ENCODE measurements at regions not wholly inside any gene's neighbourhood (a gene's known extent, or its start where the extent isn't known, plus 50 kb on each side); places are given as distances from the start of the nearest gene placed in this dataset.

GRCh38 chr13:71382285-71382684, 484.7 kb downstream of the DACH1 start:
- no peaks in the 10 kb centered on the region for H3K4me1 ChIP-seq (ENCODE audit: low read depth, poor library complexity, severe bottlenecking)
- H3K27ac ChIP-seq = no peak overlapping the region
- H3K9ac ChIP-seq = no peak overlapping the region
- H3K36me3 ChIP-seq (ENCODE audit: insufficient read depth) = no peaks in the 10 kb centered on the region
- H3K4me2 ChIP-seq = no peak overlapping the region
- H4K20me1 ChIP-seq (ENCODE audit: insufficient read depth) = no peaks in the 10 kb centered on the region
- no peak overlapping the region for H2AFZ ChIP-seq (ENCODE audit: low read depth)
- H3K79me2 ChIP-seq (ENCODE audit: insufficient read depth, low read depth) = no peaks in the 10 kb centered on the region
- no peak for TF ChIP-seq CTCF (conservative IDR thresholded peaks at IDR 0.05; ENCODE audit: low read depth, low read length)
- H3K4me3 ChIP-seq (IDR thresholded peaks at IDR 0.05; ENCODE audit: insufficient read depth, low read depth, low read length) = no peak overlapping the region
- no peaks in the 10 kb centered on the region for H3K27me3 ChIP-seq (ENCODE audit: insufficient read depth, low read depth)

- TF ChIP-seq CTCF (conservative IDR thresholded peaks at IDR 0.05; ENCODE audit: low read depth, low read length) = no peak
- Histone ChIP-seq H3K4me1 (ENCODE audit: low read depth, poor library complexity, severe bottlenecking) (no peaks in the 10 kb centered on the region), H3K9ac (no peak overlapping the region), H3K4me2 (no peak overlapping the region), H3K27ac (no peak overlapping the region), H3K79me2 (ENCODE audit: insufficient read depth, low read depth) (no peaks in the 10 kb centered on the region), H4K20me1 (ENCODE audit: insufficient read depth) (no peaks in the 10 kb centered on the region), H3K4me3 (IDR thresholded peaks at IDR 0.05; ENCODE audit: insufficient read depth, low read depth, low read length) (no peak overlapping the region), H3K36me3 (ENCODE audit: insufficient read depth) (no peaks in the 10 kb centered on the region), H2AFZ (ENCODE audit: low read depth) (no peak overlapping the region), H3K27me3 (ENCODE audit: insufficient read depth, low read depth) (no peaks in the 10 kb centered on the region)
Observed at GRCh38 chr13:71380191-71380590, 486.8 kb downstream of the DACH1 start.

- no peaks in the 10 kb centered on the region for H3K4me1 ChIP-seq (ENCODE audit: low read depth, poor library complexity, severe bottlenecking)
- TF ChIP-seq CTCF (conservative IDR thresholded peaks at IDR 0.05; ENCODE audit: low read depth, low read length) = no peak
- no peak overlapping the region for H3K27ac ChIP-seq
- H3K4me2 ChIP-seq = peak overlapping the region; percentile 30; the same call in 1 of the 2 replicates
- H2AFZ ChIP-seq (ENCODE audit: low read depth) = peak overlapping the region; percentile 64; the same call in 1 of the 2 replicates
- H3K36me3 ChIP-seq (ENCODE audit: insufficient read depth) = no peaks in the 10 kb centered on the region
- H4K20me1 ChIP-seq (ENCODE audit: insufficient read depth) = no peaks in the 10 kb centered on the region
- no peaks in the 10 kb centered on the region for H3K27me3 ChIP-seq (ENCODE audit: insufficient read depth, low read depth)
- no peaks in the 10 kb centered on the region for H3K79me2 ChIP-seq (ENCODE audit: insufficient read depth, low read depth)
- no peak overlapping the region for H3K4me3 ChIP-seq (IDR thresholded peaks at IDR 0.05; ENCODE audit: insufficient read depth, low read depth, low read length)
- peak overlapping the region; percentile 5; the same call in 1 of the 2 replicates for H3K9ac ChIP-seq
Observed at GRCh38 chr13:71378961-71379905, 487.8 kb downstream of the DACH1 start.

GRCh38 chr13:71374471-71375049, 492.4 kb downstream of the DACH1 start:
- Histone ChIP-seq H3K36me3 (ENCODE audit: insufficient read depth) (no peaks in the 10 kb centered on the region), H4K20me1 (ENCODE audit: insufficient read depth) (no peaks in the 10 kb centered on the region), H3K4me1 (ENCODE audit: low read depth, poor library complexity, severe bottlenecking) (no peaks in the 10 kb centered on the region), H3K27me3 (ENCODE audit: insufficient read depth, low read depth) (no peaks in the 10 kb centered on the region), H3K4me2 (no peak overlapping the region), H2AFZ (ENCODE audit: low read depth) (no peak overlapping the region), H3K9ac (no peak overlapping the region), H3K4me3 (IDR thresholded peaks at IDR 0.05; ENCODE audit: insufficient read depth, low read depth, low read length) (no peak overlapping the region), H3K79me2 (ENCODE audit: insufficient read depth, low read depth) (no peaks in the 10 kb centered on the region), H3K27ac (no peak overlapping the region)
- TF ChIP-seq CTCF (conservative IDR thresholded peaks at IDR 0.05; ENCODE audit: low read depth, low read length) = no peak
